Activated B cell treated with CpG ODN at 0.5 μM for 24 hours (primary cell): ENCODE measurements at regions not wholly inside any gene's neighbourhood (a gene's known extent, or its start where the extent isn't known, plus 50 kb on each side); places are given as distances from the start of the nearest gene placed in this dataset.

Experiments
- ATAC-seq: fragments of 200-7000 bp; cut with Tn5 transposase; one replicate; pipeline ENCODE4 v1.10.0; 2021; ENCODE audit warnings: low read depth, mild to moderate bottlenecking, moderate library complexity
- CTCF ChIA-PET: fragments of 350-600 bp; sonication (Branson Sonifier 250); formaldehyde crosslinking; loops from one replicate; lab custom pipeline; 2021; ENCODE audit warnings: antibody characterized with exemption; lab: Charles Lee
- POLR2A ChIA-PET: fragments of 350-600 bp; sonication (Branson Sonifier 250); formaldehyde crosslinking; loops from one replicate; lab custom pipeline; 2021; ENCODE audit warnings: antibody characterized with exemption; lab: Charles Lee
- DNase-seq: peaks from one replicate; pipeline ENCODE4 v3.0.0; 2022
- H3K27ac Mint-ChIP-seq: one replicate; pipeline ENCODE4 v1.8.0; 2020; ENCODE audit warnings: mixed read lengths
- H3K27me3 Mint-ChIP-seq: one replicate; pipeline ENCODE4 v1.8.0; 2021; ENCODE audit warnings: mixed read lengths
- H3K36me3 Mint-ChIP-seq: one replicate; pipeline ENCODE4 v1.8.0; 2021; ENCODE audit warnings: low read depth, mixed read lengths
- H3K4me1 Mint-ChIP-seq: one replicate; pipeline ENCODE4 v1.8.0; 2021; ENCODE audit warnings: mixed read lengths
- H3K4me3 Mint-ChIP-seq: one replicate; pipeline ENCODE4 v1.8.0; 2020; ENCODE audit warnings: mild to moderate bottlenecking, mixed read lengths
- H3K9me3 Mint-ChIP-seq: one replicate; pipeline ENCODE4 v1.8.0; 2020; ENCODE audit warnings: mixed read lengths
- intact Hi-C: fragments of 100-400 bp; cut with micrococcal nuclease; formaldehyde crosslinking; loops from one replicate; pipeline ENCODE4 v1.15.1; 2024
- TF ChIP-seq, protein P1 (sequence below): fragments of 200-600 bp; IDR thresholded peaks from one replicate; pipeline ENCODE4 v1.8.0; 2022; ENCODE audit warnings: antibody characterized with exemption, mild to moderate bottlenecking

DNA sequence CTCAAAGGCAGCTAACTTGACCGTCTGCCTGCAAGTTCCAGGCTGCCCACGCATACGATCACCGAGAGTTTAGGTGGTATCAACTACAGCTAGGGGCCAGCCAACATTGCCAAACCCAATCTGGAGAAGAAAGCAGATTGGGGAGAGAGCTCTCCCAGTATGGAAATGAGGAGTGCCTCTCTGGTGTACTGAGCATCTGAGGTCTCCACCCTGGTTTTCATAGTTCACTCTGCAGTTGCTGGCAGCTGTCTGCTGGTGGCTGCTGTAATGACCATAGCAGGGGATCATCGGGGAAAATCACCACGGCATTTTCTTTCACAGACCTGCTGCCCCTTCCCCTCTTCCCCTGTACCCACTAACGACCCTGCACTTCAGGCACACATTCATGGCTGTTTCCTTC, 201.7 kb downstream of the NUFIP1 start:
- no peaks in the 10 kb centered on the region for H3K36me3 Mint-ChIP-seq
- TF ChIP-seq, protein P1, sequence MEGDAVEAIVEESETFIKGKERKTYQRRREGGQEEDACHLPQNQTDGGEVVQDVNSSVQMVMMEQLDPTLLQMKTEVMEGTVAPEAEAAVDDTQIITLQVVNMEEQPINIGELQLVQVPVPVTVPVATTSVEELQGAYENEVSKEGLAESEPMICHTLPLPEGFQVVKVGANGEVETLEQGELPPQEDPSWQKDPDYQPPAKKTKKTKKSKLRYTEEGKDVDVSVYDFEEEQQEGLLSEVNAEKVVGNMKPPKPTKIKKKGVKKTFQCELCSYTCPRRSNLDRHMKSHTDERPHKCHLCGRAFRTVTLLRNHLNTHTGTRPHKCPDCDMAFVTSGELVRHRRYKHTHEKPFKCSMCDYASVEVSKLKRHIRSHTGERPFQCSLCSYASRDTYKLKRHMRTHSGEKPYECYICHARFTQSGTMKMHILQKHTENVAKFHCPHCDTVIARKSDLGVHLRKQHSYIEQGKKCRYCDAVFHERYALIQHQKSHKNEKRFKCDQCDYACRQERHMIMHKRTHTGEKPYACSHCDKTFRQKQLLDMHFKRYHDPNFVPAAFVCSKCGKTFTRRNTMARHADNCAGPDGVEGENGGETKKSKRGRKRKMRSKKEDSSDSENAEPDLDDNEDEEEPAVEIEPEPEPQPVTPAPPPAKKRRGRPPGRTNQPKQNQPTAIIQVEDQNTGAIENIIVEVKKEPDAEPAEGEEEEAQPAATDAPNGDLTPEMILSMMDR = no peak
- no peaks in the 10 kb centered on the region for H3K4me1 Mint-ChIP-seq
- H3K4me3 Mint-ChIP-seq = no peak overlapping the region
- H3K9me3 Mint-ChIP-seq = no peaks in the 10 kb centered on the region
- H3K27me3 Mint-ChIP-seq = no peaks in the 10 kb centered on the region
- no peak for ATAC-seq
- no peak for DNase-seq
- ChIA-PET POLR2A (no interaction called here), CTCF (no interaction called here)
- H3K27ac Mint-ChIP-seq = no peak overlapping the region
- intact Hi-C loops = no loop called here

DNA sequence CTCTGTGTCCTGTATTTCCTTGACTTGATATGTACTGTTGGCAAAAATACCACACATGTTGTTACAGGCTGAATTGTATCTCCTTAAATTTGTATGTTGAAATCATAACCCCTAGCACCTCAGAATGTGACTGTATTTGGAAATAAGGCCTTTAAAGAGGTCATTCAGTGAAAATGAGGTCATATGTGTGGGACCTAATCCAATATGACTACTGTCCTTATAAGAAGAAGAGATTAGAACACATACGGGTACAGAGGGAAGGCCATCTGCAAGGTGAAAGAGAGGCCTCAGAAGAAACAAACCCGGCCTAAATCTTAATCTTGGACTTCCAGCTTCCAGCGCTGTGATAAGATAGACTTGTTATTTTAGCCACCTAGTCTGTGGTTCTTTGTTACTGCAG, 202.5 kb downstream of the NUFIP1 start:
- Mint-ChIP-seq H3K36me3 (no peaks in the 10 kb centered on the region), H3K27me3 (no peaks in the 10 kb centered on the region), H3K27ac (no peak overlapping the region), H3K9me3 (no peaks in the 10 kb centered on the region), H3K4me3 (no peak overlapping the region), H3K4me1 (no peaks in the 10 kb centered on the region)
- TF ChIP-seq, protein P1 = no peak
- no peak for ATAC-seq
- no peak for DNase-seq
- POLR2A ChIA-PET = no interaction called here
- CTCF ChIA-PET = no interaction called here
- intact Hi-C loops = no loop called here

DNA sequence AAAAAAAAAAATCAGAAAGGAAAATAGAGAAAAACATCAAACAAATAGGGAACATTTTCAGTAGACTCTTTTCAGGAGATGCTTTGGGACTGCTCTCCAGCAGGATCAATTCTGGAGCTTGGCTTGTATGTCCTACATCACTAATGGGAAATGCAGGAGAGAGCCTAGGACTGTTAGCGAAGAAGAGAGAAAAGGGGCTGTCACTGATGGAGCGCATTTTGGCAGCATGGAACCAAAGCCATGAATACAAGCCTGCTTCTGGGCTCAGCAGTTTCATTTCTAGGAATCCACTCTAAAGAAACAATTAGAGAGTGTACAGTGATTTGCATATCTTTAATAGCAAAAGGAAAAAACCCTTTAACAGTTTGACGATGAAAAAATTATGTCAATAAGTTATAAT, 203.9 kb downstream of the NUFIP1 start:
- ATAC-seq (no peak), DNase-seq (no peak)
- TF ChIP-seq, protein P1 = no peak
- H3K27me3 Mint-ChIP-seq = peaks cover 5% of the 10 kb centered on the region
- H3K4me1 Mint-ChIP-seq = no peaks in the 10 kb centered on the region
- H3K36me3 Mint-ChIP-seq = no peaks in the 10 kb centered on the region
- ChIA-PET POLR2A (no interaction called here), CTCF (no interaction called here)
- no peak overlapping the region for H3K27ac Mint-ChIP-seq
- intact Hi-C loops = no loop called here
- no peaks in the 10 kb centered on the region for H3K9me3 Mint-ChIP-seq
- H3K4me3 Mint-ChIP-seq = no peak overlapping the region

DNA sequence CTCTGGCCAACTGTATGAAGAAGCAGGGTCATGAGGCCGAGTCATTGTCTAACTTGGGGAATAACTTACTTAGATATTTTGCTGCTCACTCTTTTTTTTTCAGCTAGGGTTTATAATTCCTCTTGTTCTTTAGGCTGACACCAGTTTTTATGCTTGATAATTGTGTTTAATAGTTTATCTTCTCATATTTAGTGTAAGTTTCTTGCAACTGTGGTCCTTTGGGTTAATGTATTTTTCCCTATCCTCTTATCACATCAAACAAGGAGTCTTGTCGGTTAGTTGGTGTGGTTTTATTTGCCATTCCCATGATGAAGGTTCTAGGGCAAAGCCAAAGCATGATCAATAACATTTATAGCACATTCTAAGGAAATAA, 204.6 kb downstream of the NUFIP1 start:
- CTCF ChIA-PET = no interaction called here
- POLR2A ChIA-PET = no interaction called here
- H3K27ac Mint-ChIP-seq = no peak overlapping the region
- ATAC-seq = no peak
- H3K27me3 Mint-ChIP-seq = peaks cover 6% of the 10 kb centered on the region
- H3K4me1 Mint-ChIP-seq = no peaks in the 10 kb centered on the region
- TF ChIP-seq, protein P1 = no peak
- no peaks in the 10 kb centered on the region for H3K9me3 Mint-ChIP-seq
- no peak for DNase-seq
- H3K4me3 Mint-ChIP-seq = no peak overlapping the region
- intact Hi-C loops = no loop called here
- no peaks in the 10 kb centered on the region for H3K36me3 Mint-ChIP-seq

DNA sequence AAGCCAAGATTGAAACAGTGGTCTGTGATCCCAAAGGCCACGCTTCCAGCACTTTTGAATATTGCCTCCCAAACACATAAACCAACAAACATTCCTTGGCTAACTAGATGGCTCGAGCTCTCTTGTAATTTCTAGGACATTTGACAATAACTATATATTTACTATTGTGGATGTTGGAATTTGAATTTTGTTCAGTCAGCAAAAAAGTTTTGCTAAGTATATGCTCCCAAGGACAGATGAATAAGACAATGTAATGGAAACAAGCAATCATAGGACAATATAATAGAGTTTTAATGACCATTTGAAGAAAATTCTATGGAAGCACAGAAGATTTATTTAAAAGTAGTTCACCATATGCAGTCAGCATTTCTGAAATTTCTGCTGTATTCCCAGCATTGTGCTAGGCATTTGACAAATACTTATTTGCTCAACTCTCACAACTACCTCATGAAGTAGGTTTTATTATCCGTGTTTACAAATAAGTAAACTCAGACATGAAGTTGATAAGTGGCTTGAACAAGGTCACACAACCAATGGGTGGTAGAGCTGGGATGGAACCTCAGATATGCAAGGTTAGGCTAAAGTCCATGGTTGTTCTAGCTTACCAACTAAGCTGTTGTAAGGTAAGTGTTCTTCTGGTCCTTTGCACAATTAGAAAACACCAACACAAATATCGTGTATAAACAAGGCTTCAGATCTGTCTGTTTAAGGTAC, 205.1 kb downstream of the NUFIP1 start:
- DNase-seq (no peak), ATAC-seq (no peak)
- Mint-ChIP-seq H3K9me3 (no peaks in the 10 kb centered on the region), H3K4me3 (no peak overlapping the region), H3K27ac (no peak overlapping the region), H3K27me3 (peaks cover 6% of the 10 kb centered on the region), H3K4me1 (no peaks in the 10 kb centered on the region), H3K36me3 (no peaks in the 10 kb centered on the region)
- intact Hi-C loops = no loop called here
- ChIA-PET CTCF (no interaction called here), POLR2A (no interaction called here)
- TF ChIP-seq, protein P1 = no peak
